WERI-Rb-1 (cell line): ENCODE measurements at regions not wholly inside any gene's neighbourhood (a gene's known extent, or its start where the extent isn't known, plus 50 kb on each side); places are given as distances from the start of the nearest gene placed in this dataset.

Experiments
- DNase-seq: peaks from one replicate; pipeline ENCODE4 v3.0.0-alpha.2; 2020
- H3K27ac ChIP-seq: fragments of 250-450 bp; sonication (Bioruptor Pico); 2 replicates; pipeline ENCODE4 v1.5.1; 2020; ENCODE audit warnings: mild to moderate bottlenecking, moderate library complexity
- H3K27me3 ChIP-seq: fragments of 250-450 bp; sonication (Bioruptor Pico); 2 replicates; pipeline ENCODE4 v1.5.1; 2021; ENCODE audit warnings: mild to moderate bottlenecking, low read depth, moderate library complexity; ENCODE audit not compliant: insufficient read depth, severe bottlenecking
- H3K36me3 ChIP-seq: fragments of 250-450 bp; sonication (Bioruptor Pico); 2 replicates; pipeline ENCODE4 v1.5.1; 2020; ENCODE audit warnings: mild to moderate bottlenecking, moderate library complexity
- H3K4me3 ChIP-seq: 2 replicates; pipeline ENCODE4 v1.5.1; 2011; ENCODE audit warnings: low read depth, mild to moderate bottlenecking, control low read depth, low read length
- H3K9me3 ChIP-seq: fragments of 250-450 bp; sonication (Bioruptor Pico); 2 replicates; pipeline ENCODE4 v1.5.1; 2021; ENCODE audit warnings: mild to moderate bottlenecking, moderate library complexity; ENCODE audit not compliant: severe bottlenecking
- CTCF ChIP-seq: IDR thresholded peaks from 2 replicates; pipeline ENCODE4 v1.5.1; 2011; ENCODE audit warnings: low read depth, mild to moderate bottlenecking, control low read depth, inconsistent platforms, low read length

GRCh38 chr5:2280318-2280717, 397.6 kb upstream of the IRX4 start:
- Histone ChIP-seq H3K4me3 (no peak overlapping the region), H3K9me3 (peaks cover 3% of the 10 kb centered on the region), H3K27ac (no peak overlapping the region), H3K27me3 (peaks cover 52% of the 10 kb centered on the region), H3K36me3 (no peaks in the 10 kb centered on the region)
- DNase-seq: no peak
- TF ChIP-seq CTCF: no peak

- H3K36me3 ChIP-seq: no peaks in the 10 kb centered on the region
- TF ChIP-seq CTCF: no peak
- DNase-seq: no peak
- no peak overlapping the region for H3K4me3 ChIP-seq
- no peak overlapping the region for H3K27ac ChIP-seq
- H3K9me3 ChIP-seq: peaks cover 3% of the 10 kb centered on the region
- H3K27me3 ChIP-seq: peaks cover 60% of the 10 kb centered on the region
These were observed 396.2 kb upstream of the IRX4 start for GRCh38 chr5:2278825-2279456.

GRCh38 chr5:2277886-2278285, 395.2 kb upstream of the IRX4 start:
- DNase-seq: no peak
- Histone ChIP-seq H3K36me3 (no peaks in the 10 kb centered on the region), H3K27ac (no peak overlapping the region), H3K4me3 (no peak overlapping the region), H3K9me3 (no peaks in the 10 kb centered on the region), H3K27me3 (peaks cover 66% of the 10 kb centered on the region)
- TF ChIP-seq CTCF: no peak

DNA sequence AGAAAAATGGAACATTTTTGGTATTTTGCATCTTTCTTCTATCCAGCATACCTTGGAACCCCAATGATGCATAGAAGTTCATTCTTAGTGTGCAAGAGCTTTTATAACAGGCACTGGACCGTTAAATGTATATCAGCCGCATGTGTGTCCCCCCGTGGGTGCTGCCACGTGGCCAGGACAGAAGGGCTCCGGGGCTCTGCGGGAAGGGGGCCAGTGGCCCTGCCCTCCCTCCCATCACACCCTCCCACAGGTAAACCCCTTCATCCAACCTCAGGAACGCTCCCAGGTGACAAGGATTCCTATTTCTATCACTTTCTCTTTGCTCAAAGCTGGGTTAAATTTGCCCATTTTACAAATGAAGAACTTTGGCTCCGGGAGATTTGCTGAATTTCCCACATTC, 393.4 kb upstream of the IRX4 start:
- no peak for TF ChIP-seq CTCF
- Histone ChIP-seq H3K36me3 (no peaks in the 10 kb centered on the region), H3K27me3 (peaks cover 81% of the 10 kb centered on the region), H3K27ac (no peak overlapping the region), H3K4me3 (no peak overlapping the region), H3K9me3 (no peaks in the 10 kb centered on the region)
- DNase-seq: no peak

GRCh38 chr5:2272755-2273154, 390.0 kb upstream of the IRX4 start:
- no peak for DNase-seq
- Histone ChIP-seq H3K36me3 (no peaks in the 10 kb centered on the region), H3K4me3 (no peak overlapping the region), H3K9me3 (no peaks in the 10 kb centered on the region), H3K27me3 (peaks cover 94% of the 10 kb centered on the region), H3K27ac (no peak overlapping the region)
- TF ChIP-seq CTCF: no peak

- TF ChIP-seq CTCF: no peak
- no peak for DNase-seq
- H3K36me3 ChIP-seq: no peaks in the 10 kb centered on the region
- H3K27ac ChIP-seq: no peak overlapping the region
- H3K4me3 ChIP-seq: no peak overlapping the region
- no peaks in the 10 kb centered on the region for H3K9me3 ChIP-seq
- H3K27me3 ChIP-seq: peaks cover 93% of the 10 kb centered on the region
These were observed 389.3 kb upstream of the IRX4 start for GRCh38 chr5:2272039-2272438.
